Hematopoietic multipotent progenitor cell (in vitro differentiated cells): ENCODE measurements at regions not wholly inside any gene's neighbourhood (a gene's known extent, or its start where the extent isn't known, plus 50 kb on each side); places are given as distances from the start of the nearest gene placed in this dataset.

Experiments
- DNase-seq, 3 donors: peaks; one replicate each; pipeline ENCODE4 v3.0.0-alpha.2; 2011 to 2015; ENCODE audit warnings: low read depth in 2 of 3, low spot score in 2 of 3

DNA sequence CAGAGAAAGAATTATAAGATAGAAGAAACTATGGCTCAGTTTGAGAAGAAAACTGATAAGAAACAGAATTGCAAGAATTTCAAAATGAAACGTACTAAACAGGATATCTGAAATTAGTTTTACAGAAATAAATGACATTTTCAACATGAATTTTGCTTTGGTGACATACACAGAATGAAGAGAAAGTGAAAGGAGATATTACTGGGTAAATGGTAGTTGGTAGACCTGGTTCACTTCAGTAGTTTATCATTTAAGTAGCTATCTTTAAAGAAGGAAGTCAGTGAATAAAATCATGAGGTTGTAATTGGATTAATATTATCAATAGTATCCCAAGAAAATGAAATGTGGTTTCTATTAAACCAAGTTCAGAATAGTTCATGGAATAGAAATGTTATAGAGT, 395.5 kb upstream of the SMIM31 start:
- DNase-seq, result no peak

DNA sequence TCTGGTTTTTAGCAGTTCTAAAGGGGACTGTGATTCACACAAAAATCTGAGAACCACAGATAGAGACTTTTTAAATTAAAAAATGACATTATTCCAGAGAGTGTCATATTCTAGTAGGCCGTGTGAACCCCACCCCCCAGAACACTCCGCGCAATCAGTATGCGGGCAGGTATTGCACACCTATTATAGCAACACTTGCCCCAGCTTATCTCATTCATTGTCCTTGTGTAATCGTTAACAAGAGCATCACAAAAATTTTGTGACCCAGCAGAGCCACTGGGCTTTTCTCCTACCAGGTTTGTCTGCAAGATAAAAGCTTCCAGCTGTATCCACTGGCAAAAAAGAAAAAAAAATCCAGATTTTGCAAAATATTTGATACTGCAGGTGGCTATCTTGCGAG, 394.1 kb upstream of the SMIM31 start:
- DNase-seq, result no peak

DNA sequence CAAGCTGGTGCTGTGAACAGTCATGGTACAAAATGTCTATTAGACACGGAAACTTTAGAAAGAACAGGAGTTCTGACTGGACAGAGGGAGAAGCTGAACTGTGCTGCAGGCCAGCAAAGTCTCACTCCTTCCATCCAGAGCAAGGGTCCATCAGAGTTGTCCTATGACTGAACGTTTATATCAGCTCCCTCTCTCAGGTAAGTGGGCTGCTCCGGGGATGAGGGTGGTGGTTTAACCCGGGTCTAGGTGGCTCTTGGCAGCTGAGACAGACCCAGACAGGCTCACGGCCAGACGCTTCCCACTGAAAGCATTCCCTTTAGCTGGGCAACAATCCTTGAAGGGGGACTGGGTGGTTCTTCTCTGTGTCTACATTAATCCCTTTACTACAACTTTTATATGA, 385.0 kb upstream of the SMIM31 start:
- no peak for DNase-seq

DNA sequence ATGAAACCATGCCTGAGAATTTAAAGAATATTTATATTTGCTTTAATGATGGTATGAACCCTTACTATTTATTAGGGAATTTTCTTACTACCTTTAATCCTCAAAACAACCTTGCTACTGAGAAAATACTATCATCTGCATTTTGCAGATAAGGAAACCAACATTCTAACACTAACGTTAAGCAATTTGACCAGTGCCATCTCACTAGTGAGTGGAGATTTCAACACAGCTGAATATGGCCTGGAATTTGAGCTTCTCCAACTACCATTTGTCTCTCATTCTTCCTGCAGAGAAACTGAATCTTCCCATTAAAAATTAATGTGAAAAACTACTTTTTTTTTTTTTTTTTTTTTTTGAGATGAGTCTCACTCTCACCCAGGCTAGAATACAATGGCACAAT, 380.9 kb upstream of the SMIM31 start:
- DNase-seq, result no peak

DNA sequence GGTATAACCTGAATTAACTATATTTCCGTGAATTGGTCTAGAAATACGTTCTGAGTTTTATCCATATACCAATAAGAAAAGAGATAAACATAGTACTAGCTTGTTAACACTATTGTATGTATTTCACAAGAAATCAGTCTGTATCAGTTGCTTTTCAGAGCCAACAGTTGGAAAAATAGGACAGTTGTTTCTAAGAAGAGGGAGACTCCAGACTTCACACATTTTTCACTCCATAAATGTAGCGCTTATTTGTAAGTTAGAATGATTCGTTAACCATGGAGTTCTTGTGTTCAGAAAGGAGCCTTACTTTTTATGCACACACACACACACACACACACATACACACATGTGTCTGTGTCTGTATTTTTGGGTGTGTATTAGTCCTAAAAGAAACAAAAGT, 376.7 kb upstream of the SMIM31 start:
- DNase-seq, result no peak

DNA sequence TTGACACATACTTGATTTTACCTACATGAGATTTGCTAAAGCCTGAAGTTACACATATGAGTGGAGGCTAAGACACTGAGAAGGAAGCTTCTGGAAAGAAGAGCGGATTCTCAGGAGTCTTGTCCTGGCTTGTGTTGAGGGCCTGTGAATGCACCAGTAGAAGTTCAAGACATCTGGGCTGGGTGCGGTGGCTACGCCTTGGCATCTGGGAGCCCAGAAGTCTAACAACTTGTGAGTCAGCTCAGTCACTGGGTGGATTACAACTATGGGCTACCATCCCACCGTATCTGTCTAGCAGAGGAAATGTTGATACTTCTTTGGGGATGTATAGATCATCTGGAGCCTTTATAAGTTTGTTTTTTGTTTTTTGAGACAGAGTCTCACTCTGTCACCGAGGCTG, 375.6 kb upstream of the SMIM31 start:
- no peak for DNase-seq

DNA sequence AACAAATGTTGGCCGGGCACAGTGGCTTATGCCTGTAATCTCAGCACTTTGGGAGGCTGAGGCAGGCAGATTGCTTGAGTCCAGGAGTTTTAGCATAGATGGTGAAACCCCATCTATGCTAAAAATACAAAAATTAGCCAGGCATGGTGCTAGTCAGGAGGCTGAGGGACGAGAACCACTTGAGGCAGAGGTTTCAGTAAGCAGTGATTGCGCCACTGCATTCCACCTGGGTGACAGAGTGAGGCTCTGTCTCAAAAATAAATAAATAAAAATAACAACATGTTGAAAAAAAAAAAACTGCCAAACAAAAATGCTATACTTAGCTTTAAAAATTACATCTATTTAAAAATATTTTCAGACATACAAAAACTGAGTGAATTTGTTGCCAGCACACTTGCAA, 374.2 kb upstream of the SMIM31 start:
- no peak for DNase-seq

DNA sequence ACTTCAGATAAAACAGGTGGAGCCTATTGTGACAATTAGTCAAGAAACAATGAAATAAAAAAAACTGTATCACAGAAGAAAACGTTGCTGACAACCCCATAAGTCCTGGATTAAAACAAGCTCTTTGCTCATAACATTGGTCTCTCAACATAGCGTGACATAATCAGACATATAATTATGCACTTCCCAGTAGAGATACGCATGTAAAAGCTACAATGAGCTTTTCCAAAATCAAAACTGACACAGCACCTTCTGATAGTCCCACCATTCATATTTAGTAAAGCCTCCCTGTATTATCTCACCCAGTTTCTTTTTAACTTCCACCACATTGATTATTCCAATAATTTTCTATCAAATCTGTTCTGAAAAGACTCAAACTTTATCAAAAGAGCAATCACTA, 372.1 kb upstream of the SMIM31 start:
- DNase-seq, result no peak

DNA sequence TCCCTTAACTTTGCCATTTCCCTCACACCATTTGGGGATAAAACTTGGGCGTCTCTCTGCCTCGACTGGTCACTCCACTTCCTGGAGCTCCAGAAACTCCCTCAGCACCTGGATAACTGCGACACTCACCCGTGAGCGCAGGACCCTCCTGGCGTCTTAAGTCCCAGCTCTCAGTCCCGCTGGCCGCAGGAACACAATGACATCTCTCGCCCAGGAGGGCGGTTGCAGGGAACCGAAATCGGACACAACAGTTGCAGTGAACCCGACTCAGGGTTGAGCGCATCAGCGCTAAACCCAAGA, 370.9 kb upstream of the SMIM31 start:
- DNase-seq, result no peak

DNA sequence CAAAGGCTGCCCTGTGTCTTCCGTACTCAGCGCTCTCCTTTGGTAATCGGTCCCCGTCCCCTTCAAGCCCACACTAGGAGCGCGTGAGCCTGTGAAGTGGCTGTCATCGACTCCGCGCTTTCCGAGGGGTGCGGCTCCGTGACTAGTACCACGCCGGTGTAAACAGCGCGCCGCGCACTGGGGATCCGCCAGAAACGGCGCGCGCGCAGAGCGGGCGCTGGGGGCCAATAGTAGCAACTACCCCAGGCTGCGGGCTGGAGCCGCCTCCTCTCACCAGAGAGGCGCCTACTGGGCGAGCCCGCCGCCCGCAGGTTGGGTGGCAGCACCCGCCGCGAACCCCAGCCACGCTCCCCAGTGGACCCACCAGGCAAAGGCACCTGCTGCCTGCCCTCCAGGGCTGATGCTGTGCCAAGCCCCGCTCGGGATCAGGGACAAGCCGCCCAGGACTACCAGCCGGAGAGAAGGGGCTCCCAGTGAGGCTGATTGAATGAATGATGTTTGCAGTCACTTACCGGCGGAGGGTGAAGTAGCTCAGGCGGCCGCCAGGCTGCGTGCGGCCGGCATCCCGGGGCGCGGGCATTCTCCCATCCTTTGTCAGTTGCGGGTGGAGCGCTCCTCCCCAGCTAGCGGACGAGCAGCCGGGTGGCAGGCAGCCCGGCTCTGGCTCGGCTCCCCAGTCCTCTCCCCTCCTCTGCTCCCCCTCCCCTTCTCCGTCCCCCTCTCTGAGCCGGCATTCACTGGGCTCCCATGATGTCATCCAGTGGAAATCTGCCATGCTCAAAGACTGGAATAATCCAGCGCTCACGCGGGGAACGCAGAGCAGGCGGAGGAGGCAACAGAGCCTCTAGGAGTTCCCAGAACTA, 370.3 kb upstream of the SMIM31 start:
- DNase-seq, result no peak

DNA sequence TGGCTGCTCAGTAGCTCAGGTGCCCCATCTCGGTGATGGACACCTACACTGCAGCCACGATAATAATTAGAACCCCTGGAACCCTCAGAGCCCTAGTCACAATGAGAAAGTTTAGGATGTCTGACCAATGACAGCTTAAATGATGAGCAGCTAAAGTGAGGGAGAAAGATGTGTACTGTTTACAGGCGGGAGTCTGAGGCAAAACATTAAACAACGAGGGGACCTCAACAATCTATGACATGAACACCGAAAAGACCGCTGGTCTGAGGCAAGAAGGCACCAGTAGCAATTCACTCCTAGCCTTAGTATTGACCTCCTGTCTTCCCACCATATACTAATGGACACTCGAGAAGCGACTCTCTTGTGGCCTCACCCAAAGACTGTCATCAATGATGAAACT, 369.5 kb upstream of the SMIM31 start:
- no peak for DNase-seq

DNA sequence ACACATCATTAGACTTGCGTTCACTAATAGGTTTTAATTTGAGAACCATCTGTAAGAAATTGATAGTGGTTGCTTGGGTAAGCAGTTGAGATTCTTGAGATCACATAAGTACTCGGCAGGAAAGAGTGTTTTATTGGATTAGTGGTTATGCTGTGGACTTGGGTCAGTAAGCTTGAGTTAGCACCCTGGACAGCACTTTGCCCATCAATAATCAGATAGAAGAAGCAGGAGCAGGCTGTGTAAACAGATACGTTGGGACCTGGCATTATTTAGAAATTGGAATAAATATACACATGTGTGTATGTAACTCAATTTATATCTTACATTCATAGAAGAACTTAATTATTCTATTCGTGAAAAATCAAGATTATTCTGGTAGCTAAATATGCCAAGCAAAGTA, 357.5 kb upstream of the SMIM31 start:
- DNase-seq, result no peak

DNA sequence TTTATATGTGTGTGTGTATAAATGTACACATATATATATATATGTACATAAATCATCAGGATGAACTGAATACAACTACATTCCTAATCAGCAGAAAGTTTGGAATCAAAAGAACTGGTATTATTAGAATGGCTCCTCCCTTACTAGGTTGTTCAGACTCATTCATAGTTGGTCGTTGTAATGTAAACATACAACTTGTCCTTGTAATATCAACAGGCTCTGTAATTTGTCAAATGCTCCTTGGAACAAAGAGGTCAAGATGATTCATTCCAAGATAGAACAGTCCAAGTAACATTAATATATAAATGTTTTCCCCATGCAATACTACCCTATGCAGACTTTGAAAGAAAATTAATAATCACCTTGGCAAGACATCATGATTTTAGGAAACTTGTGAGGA, 351.4 kb upstream of the SMIM31 start:
- no peak for DNase-seq

DNA sequence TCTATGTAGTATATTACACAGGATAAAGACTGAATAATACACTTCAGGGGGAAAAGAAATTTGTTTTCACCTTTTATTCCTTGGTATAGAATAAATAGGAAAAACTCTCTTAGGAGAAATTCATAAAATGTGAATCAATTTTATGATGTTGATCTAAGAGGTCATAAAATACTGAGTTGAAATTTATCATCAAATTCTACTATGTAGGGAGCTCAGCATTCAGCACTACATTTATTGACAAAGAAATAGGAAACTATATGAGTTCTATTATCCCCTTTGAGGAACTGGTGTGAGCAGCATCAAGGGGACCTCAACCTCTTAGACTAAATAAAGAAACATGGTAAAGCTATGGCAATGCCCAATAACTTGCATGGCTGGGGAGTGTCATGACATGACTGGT, 348.2 kb upstream of the SMIM31 start:
- DNase-seq, result no peak

DNA sequence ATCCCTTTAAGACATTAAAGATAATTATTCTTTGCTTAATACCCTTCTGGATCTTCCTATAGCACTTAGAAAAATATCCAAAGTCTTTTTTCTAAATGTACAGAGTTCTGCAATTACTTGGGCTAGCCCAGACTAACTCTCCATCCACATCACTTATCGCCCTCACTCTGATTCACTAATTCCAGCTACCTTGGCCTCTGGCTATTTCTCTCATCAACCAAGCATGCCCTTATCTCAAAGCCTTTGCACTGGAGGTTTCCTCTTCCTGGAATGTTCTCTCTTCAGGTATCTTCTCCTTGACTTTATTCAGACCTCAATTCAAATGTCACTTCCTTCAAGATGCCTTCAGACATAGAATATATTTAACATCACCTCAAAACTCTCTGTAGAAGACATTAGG, 345.1 kb upstream of the SMIM31 start:
- DNase-seq, result no peak

DNA sequence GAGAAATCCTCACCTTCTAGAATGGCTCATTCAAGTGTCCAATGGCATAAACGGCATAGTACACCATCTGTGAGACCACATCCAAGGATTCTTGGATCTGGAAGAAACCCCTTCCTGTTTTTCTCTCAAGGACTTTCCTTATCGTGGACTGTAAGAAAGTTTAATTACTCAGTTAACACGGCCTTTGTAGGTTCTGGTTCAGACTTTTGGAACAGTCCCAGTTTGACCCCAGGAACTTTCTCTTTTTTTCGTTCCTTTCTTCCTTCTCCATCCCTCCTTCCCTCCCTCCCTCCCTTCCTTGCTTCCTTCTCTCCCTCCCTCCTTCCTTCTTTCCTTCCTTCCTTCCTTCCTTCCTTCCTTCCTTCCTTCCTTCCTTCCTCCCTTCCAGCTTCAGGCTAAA, 343.5 kb upstream of the SMIM31 start:
- no peak for DNase-seq

DNA sequence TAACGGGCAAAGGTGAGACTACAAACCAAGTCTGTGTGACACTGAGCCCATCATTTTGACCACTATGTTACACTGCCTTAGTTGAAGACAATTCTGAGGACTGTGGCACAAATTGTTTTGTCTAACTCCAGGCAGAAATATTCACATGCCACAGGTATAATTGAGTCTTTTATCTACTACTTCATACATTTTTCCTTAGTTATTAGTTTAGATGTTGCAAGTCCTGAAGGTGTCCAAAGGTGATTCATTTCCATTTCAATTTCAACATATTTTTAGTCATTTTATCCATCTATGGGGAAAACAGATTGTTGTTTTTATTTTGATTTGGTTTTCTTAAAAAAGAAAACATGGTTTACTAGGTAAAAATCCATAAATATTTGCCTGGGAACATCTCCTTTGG, 341.7 kb upstream of the SMIM31 start:
- DNase-seq, result no peak

DNA sequence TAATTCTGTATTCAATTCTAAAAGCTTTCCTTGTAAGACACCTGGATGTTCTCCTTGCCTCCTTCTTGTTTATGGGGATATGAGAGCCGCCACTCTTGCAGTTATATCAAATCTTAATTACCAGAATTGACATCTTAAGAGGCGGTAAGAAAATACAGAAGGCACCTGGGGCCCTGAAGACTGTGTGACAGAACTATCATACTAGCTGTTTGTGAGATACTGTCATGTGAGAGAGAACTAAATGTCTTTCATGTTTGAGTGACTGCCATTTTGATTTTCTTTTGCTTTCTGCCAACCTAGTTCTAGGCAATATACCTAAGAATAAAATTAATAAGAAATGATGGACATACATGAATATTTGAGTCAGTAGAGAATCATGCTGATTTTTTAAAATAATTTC, 340.2 kb upstream of the SMIM31 start:
- no peak for DNase-seq

DNA sequence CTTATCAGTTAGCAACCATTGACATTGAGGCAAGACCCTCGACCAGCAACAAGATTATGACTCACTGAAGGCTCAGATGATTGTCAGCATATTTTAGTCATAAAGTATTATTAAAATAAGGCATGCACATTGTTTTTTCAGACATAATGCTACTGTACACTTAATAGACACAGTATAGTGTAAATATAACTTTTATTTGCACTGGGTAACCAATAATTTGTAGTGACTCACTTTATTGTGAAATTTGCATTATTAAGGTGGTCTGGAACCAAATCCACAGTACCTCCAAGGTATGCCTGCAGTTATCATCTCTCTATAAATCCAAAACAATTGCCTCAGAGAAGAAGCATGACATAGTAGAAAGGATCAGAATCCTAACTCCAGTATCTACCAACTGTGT, 330.1 kb upstream of the SMIM31 start:
- DNase-seq, result no peak

DNA sequence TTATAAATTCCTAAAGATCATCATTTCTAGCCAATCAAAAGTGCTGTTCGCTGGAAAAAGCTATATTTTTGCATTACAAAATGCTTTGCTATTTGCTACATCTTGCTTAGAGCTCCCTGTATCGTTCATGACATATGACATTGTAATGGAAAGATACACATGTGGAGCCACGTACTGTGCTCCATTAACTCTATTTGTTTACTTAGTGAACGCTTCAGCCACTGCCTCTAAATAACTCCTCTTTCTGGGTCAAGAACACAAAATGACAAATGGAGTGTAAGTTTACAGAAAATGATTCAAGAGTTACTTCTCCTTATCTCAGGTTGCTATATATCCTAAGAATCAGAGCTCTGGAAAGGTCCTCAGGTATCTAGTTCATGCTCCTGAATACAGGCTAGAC, 329.1 kb upstream of the SMIM31 start:
- no peak for DNase-seq

DNA sequence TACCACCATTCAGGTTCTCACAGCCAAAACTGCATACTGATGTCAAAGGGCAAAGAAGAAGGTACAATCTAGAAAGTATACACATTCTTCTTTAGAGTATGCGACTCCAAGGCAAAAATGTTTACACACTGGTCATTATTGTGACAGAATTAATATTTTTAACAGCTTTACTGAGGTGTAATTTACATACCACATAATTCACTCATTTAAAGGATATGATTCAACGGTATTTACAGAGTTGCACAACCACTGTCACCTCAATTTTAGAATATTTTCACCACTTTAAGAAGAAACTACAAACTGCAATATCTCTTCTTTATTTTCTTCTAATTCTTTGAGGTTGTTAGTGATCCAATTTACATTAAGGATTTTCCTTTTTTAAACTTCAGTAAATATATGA, 325.4 kb upstream of the SMIM31 start:
- no peak for DNase-seq

DNA sequence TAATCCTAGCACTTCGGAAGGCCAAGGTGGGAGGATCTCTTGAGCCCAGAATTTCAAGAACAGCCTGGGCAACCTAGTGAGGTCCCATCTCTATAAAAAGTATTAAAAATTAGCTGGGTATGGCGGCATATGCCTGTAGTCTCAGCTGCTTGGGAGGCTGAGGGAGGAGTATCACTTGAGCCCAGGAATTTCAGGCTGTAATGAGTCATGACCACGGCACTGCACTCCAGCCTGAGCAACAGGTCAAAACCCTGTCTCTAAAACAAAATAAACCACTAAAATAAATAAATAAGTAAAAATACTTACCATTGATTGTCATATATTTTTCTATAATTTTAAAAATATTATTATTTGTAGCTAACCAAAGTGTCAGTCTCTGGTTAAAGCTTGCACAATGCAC, 315.6 kb upstream of the SMIM31 start:
- no peak for DNase-seq

DNA sequence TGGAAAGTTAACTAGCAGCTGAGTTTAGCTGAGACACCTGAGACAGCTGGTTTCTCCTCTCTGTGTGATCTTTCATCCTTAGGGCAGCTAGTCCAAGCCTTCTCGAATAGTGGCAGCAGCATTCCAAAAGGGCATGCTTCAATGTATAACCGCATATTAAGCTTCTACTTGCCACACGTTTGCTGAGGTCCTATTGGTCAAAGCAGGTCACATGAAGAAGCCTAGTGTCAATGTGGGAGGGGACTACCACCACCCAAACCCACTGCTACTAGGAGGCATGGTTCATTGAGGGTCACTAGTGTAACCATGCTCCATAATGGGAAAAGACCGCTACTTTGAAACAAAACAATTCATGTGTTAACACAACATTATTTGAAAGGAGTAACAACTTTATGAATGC, 314.9 kb upstream of the SMIM31 start:
- no peak for DNase-seq
